HFF-Myc (cell line): ENCODE measurements at regions not wholly inside any gene's neighbourhood (a gene's known extent, or its start where the extent isn't known, plus 50 kb on each side); places are given as distances from the start of the nearest gene placed in this dataset.

Source experiments
- DNase-seq: peaks from one replicate; pipeline ENCODE4 v3.0.0-alpha.2; 2011; ENCODE audit warnings: low read depth; ENCODE audit errors: extremely low read depth
- H3K4me3 ChIP-seq: replicated peaks from 2 replicates; pipeline ENCODE4 v1.5.1; 2011; ENCODE audit warnings: low read depth, mild to moderate bottlenecking, control low read depth, low read length
- CTCF ChIP-seq: IDR thresholded peaks from 2 replicates; pipeline ENCODE4 v1.5.1; 2012; ENCODE audit warnings: mild to moderate bottlenecking, low read depth, low read length, control low read depth; ENCODE audit errors: missing control alignments

- DNase-seq: no peak
- no peak for TF ChIP-seq CTCF
- H3K4me3 ChIP-seq: no peak overlapping the region
Observed at GRCh38 chr5:30102185-30102584, 1091.3 kb upstream of the CDH6 start.

GRCh38 chr5:30100929-30101328, 1092.6 kb upstream of the CDH6 start:
- TF ChIP-seq CTCF: no peak
- H3K4me3 ChIP-seq: no peak overlapping the region
- DNase-seq: no peak

DNA sequence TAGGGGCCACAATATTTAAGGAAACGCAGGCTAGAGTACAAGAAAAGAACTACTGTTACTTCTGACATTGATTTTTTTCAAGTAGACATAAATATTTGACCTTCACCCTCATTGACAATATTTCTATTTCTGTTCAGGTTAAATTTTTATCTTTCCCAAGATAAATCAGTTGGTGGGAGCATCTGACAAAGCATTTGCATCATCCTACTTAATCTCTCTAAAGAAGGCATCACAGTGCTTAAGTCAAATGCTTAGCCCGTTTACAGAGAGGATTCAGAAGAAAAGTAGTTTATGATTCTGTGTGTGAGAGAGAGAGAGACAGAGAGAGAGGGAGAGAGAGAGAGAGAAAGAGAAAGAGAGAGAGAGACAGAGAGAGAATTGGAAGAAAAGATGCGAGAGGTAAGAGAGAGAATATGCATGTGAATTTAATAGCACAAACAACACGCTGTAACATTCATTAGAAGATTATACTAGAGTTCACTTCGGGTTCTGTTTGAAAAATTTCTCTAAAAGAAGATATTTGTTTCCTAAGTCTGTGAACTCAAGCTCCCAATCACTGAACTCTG, 1093.3 kb upstream of the CDH6 start:
- TF ChIP-seq CTCF: no peak
- no peak for DNase-seq
- no peak overlapping the region for H3K4me3 ChIP-seq

DNA sequence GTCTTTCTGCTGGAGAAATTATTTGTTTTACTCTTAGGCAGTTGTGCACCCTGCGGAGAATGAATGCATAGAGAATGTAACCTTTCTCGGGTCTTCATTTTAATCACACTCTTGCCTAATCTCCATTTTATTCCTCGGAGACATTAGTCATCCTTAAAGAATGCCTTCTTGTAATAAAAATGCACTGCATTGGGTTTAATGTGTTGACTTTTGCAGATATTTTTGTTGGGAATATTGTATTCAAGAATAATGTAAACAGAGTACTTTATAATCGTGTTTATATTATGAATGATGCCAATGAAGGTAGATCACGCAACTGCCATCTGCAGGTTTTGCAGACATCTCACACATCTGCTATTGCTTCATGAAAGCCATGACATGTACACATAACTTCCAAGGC, 1093.9 kb upstream of the CDH6 start:
- DNase-seq: no peak
- no peak for TF ChIP-seq CTCF
- H3K4me3 ChIP-seq: no peak overlapping the region

GRCh38 chr5:30098940-30099339, 1094.5 kb upstream of the CDH6 start:
- no peak for DNase-seq
- no peak overlapping the region for H3K4me3 ChIP-seq
- no peak for TF ChIP-seq CTCF

- no peak for TF ChIP-seq CTCF
- no peak for DNase-seq
- no peak overlapping the region for H3K4me3 ChIP-seq
Observed at GRCh38 chr5:30092548-30092947, 1100.9 kb upstream of the CDH6 start.
